H54 (cell line): ENCODE measurements at regions not wholly inside any gene's neighbourhood (a gene's known extent, or its start where the extent isn't known, plus 50 kb on each side); places are given as distances from the start of the nearest gene placed in this dataset.

ENCODE experiments used
- DNase-seq: peaks from one replicate; pipeline ENCODE4 v3.0.0; 2011; ENCODE audit warnings: low spot score, mixed read lengths; ENCODE audit not compliant: insufficient read length
- FAIRE-seq: peaks from 3 replicates; lab custom pipeline; 2011; peaks lifted over from hg19 to GRCh38; lab: Jason Lieb, UNC
- POLR2A ChIP-seq: IDR thresholded peaks from 2 replicates; pipeline ENCODE4 v1.6.1; 2011; ENCODE audit warnings: low read depth, mild to moderate bottlenecking, low read length

GRCh38 chr11:109845437-109845836, 247.8 kb upstream of the ZC3H12C start:
- no peak for DNase-seq
- TF ChIP-seq POLR2A = no peak
- FAIRE-seq = no peak

- FAIRE-seq (no peak), DNase-seq (no peak)
- TF ChIP-seq POLR2A = no peak
Measured at GRCh38 chr11:109847621-109848020, 245.6 kb upstream of the ZC3H12C start.

DNA sequence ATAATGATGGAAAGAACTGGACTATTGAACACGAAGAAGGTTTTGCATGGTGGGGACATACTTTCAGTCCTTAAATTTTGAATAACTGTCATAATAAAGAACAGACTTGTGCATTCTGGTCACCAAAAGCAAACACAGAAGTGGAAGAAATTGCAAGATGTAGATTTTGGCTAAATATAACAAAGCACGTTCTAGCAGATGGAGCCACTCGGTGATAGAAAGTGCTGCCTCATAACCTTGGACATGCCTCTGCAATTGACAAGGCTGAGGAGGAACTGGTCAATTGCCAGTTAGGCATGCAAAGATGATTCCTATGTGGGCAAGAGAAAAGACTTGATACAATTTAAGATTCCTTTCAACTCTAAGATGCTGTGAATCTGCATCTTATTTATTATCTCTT, 244.1 kb upstream of the ZC3H12C start:
- DNase-seq = no peak
- FAIRE-seq = no peak
- no peak for TF ChIP-seq POLR2A

DNA sequence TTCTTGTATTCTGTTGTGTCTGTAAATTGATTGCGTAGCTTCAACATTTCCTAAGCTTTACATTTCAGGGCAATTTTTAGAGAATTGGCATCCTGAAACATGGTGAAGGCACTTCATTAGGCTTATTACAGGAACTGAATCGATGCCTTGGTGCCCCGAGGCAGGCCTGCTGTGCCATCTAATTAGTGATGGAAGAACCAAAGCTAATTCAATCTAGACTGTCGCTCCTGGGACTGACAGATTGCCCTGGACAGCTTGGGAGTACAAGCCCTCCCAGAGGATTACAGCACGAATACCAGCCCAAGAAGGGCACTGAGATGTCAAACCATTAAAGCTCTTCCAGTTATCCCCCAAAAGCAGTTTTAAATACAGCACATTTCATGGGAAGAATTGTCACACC, 243.2 kb upstream of the ZC3H12C start:
- FAIRE-seq (no peak), DNase-seq (no peak)
- TF ChIP-seq POLR2A = no peak

DNA sequence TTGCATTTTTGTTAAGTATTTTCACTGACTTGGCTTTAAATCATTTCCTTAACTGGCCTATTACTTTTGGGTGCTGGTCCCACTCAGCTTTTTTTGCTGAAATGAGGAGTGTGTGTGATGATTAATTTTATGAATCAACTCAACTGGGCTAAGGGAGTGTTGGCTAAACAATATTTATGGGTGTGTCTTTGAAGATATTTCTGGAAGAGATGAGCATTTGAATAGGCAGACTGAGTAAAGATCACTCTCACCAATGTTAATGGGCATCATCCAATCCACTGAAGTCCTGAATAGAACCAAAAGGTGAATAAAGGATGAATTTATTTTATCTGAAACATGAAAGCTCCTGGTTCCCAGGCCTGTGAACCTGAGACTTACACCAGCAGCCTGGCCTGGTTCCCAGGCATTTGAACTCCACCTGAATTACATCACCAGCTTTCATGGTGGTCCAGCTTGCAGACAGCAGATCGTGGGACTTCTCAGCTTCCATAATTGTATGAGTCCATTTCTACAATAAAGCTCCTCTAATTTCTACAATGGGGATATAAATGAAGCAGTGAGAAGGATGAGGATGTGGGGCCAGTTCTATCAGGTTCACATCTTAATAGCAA, 241.3 kb upstream of the ZC3H12C start:
- no peak for FAIRE-seq
- no peak for DNase-seq
- no peak for TF ChIP-seq POLR2A

DNA sequence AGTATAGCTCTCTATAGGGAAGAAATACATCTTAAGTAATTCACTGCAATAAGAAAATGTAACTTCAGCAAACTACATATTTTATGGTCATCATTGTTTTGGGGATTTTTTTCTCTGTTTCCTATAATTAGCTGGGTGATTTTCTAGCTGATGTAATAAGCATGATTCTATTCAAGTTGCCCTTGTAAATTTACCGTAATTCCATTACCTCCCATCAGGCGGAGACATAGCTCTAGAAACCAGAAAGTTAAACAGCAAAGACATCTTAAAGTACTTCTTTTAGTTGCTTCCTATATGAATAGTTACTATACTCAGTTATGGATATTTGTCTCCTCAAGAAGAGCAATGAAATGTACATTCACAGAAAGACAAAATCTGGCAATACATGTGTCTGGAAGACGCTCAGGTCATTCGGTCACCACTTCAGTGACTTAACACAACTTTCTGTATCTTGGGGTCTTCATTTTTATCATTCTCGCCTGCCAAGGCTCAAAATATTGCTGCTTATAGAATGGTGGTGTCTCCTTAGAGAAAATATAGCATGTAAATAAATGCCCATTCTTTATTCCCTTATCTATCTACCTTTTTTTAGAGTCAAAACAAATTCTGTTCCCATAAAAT, 239.9 kb upstream of the ZC3H12C start:
- FAIRE-seq (peak; percentile 30), DNase-seq (no peak)
- TF ChIP-seq POLR2A = no peak

DNA sequence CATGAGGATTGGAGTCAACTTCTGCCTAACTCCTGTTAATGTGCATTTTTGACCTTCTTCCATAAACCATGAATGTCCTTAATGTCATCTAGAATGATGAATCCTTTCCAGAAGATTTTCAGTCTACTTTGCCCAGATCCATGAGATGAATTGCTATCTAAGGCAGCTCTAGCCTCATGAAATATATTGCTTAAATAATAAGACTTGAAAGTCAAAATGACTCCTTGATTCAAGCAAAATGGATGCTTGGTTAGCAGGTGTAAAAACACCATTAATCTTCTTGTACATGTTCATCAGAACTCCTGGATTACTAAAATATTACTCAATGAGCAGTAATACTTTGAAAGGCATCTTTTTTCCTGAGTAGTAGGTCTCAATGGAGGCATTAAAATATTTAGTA, 238.5 kb upstream of the ZC3H12C start:
- no peak for FAIRE-seq
- TF ChIP-seq POLR2A = no peak
- DNase-seq = no peak

DNA sequence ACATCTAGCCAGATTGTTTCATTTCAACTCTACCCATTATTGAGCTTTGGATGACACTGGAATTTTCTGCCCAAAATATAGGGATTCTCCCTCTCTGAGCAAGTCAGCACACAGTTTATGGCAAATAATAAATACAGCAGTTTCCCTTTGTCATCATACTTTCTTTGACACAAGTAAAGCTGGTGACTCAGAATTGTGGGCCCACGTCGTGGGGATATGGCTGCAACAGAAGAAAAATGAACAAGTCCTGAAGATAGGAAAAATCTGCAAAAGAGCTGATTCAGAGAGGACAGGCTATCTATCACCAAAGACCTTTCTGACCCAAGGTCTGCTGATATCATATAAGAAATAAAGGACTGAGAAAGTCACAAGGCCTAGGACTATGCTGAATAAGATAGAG, 236.3 kb upstream of the ZC3H12C start:
- TF ChIP-seq POLR2A = no peak
- DNase-seq (no peak), FAIRE-seq (no peak)

DNA sequence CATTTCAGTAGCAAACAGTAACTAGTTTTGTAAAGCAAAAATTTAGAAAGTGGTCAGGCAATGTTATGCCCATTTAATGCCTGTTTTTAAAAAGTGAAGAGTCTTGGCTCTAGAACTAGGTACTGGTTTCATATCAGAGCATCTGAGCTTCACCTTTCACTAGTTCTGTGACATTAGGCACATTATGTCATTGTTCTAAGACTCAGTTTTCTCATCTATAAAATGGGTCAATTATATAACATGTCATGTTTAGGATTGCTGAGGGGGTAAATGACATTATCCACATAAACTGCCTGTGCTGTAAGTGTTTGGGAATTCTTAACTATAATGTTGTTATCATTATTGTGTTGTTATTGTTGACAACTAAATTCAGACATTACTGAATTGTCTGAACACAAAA, 235.6 kb upstream of the ZC3H12C start:
- FAIRE-seq = no peak
- no peak for DNase-seq
- no peak for TF ChIP-seq POLR2A

DNA sequence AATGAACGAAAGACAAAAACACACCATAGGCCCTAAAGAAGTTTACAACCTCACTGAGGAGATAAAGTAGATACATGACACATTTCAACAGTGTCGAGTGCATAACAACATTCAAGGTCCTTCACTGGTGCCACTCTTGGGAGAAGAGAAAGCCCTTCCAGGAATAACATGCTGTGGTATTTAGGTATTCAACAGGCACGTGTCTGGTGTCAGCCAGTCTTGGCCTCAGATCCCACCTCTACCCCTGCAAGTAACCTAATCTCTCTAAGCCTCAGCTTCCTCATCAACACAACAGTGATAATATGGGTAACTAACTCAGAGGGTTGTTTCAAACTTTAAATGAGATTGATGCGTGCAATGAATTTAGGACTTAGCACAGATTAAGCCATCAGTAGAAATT, 235.0 kb upstream of the ZC3H12C start:
- FAIRE-seq (no peak), DNase-seq (no peak)
- no peak for TF ChIP-seq POLR2A

DNA sequence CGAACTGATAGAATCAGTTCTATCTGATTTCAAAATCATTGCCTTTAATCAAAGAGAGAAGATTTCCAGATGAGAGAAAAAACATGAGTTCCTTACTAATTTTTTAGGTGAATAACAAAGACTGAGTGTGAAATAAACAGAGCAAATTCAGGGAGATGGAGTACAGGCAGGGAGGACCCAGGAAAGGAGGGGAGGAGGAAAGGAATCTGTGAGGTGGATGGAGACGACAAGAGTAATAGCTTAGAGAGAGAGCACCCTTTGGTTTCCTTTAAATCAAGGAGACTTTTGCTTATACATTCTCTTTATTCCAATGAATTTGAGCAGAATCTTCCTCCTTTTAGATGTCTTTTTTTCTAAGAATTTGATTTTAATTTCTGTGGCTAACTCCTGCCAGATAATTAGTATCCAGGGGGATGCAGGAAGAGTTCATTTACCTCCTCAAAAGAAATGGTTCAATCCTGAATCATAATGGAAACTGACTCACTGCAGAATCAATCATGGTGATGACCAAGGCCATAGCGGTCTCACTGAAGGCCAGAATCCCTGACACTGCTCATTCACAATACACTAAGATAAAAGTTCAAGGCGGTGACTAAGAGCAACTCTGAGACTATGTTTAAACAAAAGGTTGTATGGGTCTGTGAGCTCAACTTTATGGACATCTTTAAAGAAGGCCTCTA, 234.0 kb upstream of the ZC3H12C start:
- no peak for TF ChIP-seq POLR2A
- DNase-seq = peak; percentile 12
- FAIRE-seq = peak; percentile 94

DNA sequence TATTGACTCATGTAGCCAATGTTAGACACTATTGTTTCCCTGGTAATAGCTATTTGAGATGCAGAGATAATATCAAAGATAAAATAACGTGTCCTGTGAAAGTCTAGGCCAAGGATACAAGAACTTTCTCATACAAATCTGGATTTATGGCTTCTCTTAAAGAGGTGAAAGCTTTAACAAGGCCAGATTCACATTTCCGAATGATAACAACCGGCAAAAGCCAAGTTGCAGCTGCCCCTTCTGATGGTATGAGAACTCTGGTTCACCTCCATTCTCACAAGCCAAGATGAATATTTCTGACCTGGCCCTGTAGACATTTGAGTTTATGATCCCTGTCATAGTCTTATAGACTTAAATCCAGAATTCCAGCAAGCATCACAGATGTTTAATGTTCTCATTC, 230.4 kb upstream of the ZC3H12C start:
- FAIRE-seq = no peak
- no peak for DNase-seq
- TF ChIP-seq POLR2A = no peak

DNA sequence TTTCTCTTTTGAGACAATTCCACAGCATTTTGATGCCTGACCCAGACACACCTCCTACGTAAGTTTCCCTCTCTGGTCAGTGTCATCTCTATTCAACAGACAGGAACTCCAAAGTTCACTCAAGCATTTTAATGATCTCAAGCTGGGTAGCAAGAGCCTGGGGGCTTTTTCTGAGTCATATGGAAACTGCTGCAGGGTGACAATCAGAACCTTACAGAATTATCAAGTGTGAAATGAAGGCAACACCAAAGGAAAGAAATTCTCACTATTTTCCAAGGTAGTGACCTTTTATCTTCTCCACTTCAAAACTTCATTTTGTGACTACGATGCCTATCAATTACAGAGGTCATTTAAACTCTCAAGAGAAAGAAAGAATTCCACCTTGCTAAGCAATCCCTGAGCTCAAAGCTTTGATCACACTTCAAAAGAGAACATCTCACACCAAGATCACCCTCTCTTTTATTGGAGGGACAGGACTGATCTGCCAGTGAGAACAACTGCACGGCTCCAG, 229.0 kb upstream of the ZC3H12C start:
- DNase-seq (no peak), FAIRE-seq (no peak)
- no peak for TF ChIP-seq POLR2A

DNA sequence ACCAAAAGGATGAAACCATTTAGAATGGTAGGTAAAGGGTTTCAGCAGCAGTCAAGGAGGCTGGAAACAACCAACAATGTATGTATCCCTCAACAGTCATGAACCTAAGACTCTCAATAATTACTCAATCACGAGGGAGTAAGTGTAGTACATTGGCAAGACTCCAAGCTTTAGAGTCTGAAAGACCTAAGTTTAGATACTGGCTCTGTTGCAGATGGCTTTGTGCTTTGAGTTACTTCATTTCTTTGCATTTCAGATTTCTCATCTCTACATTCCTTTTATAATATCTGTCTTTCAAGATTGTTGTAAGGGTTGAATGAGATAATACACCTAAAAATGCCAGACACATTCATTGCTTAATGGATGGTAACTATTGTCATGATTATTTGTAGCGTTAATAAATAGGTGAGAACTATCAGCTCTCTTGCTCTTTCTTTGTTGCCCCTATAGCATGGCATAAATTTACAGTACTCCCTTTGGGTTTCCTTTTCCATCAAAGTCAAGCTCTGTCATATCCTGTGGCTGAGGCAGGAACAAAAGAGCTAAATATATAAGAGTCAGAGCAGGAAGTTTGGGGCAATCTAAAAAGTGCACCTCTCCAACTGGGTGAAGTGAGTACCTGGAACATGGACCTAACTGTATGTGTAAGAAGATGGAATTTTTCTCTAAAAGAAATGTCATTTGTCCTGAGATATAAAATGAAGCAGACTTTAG, 228.2 kb upstream of the ZC3H12C start:
- TF ChIP-seq POLR2A = no peak
- DNase-seq (no peak), FAIRE-seq (no peak)
